ENCODE measurements at regions not wholly inside any gene's neighbourhood (a gene's known extent, or its start where the extent isn't known, plus 50 kb on each side); places are given as distances from the start of the nearest gene placed in this dataset.

GRCh38 chr11:32161293-32161692, 70.4 kb downstream of the RCN1 start:
- no peak for TF ChIP-seq ZFX (IDR thresholded peaks at IDR 0.05)
- TF ChIP-seq CTCF (conservative IDR thresholded peaks at IDR 0.05), result no peak
- no peak overlapping the region for H3K27ac ChIP-seq

GRCh38 chr11:32162351-32162750, 71.5 kb downstream of the RCN1 start:
- TF ChIP-seq CTCF (conservative IDR thresholded peaks at IDR 0.05), result no peak
- TF ChIP-seq ZFX (IDR thresholded peaks at IDR 0.05), result no peak
- H3K27ac ChIP-seq, result no peak overlapping the region

- TF ChIP-seq CTCF (conservative IDR thresholded peaks at IDR 0.05), result no peak
- TF ChIP-seq ZFX (IDR thresholded peaks at IDR 0.05), result no peak
- H3K27ac ChIP-seq, result no peak overlapping the region
These were observed 72.0 kb downstream of the RCN1 start for GRCh38 chr11:32162906-32163305.

- H3K27ac ChIP-seq, result no peak overlapping the region
- no peak for TF ChIP-seq CTCF (conservative IDR thresholded peaks at IDR 0.05)
- TF ChIP-seq ZFX (IDR thresholded peaks at IDR 0.05), result no peak
These were observed 72.7 kb downstream of the RCN1 start for GRCh38 chr11:32163557-32163956.

- H3K27ac ChIP-seq, result no peak overlapping the region
- TF ChIP-seq CTCF (conservative IDR thresholded peaks at IDR 0.05) (no peak), ZFX (IDR thresholded peaks at IDR 0.05) (no peak)
These were observed 74.0 kb downstream of the RCN1 start for GRCh38 chr11:32164836-32165235.

- TF ChIP-seq CTCF (conservative IDR thresholded peaks at IDR 0.05), result no peak
- H3K27ac ChIP-seq, result no peak overlapping the region
These were observed 78.0 kb downstream of the RCN1 start for GRCh38 chr11:32168924-32169323.

GRCh38 chr11:32171445-32171844, 80.6 kb downstream of the RCN1 start:
- no peak overlapping the region for H3K27ac ChIP-seq
- no peak for TF ChIP-seq ZFX (IDR thresholded peaks at IDR 0.05)
- no peak for TF ChIP-seq CTCF (conservative IDR thresholded peaks at IDR 0.05)

Data from C4-2B (cell line).